Choroid plexus epithelial cell (primary cell): ENCODE measurements at regions not wholly inside any gene's neighbourhood (a gene's known extent, or its start where the extent isn't known, plus 50 kb on each side); places are given as distances from the start of the nearest gene placed in this dataset.
"Not testable (repeated sequence)": the region's sequence is repeated elsewhere in the genome, so short reads cannot be mapped to it uniquely, and the experiment has no call there.

ENCODE experiments used
- DNase-seq: peaks from one replicate; pipeline ENCODE4 v3.0.0-alpha.2; 2010; ENCODE audit warnings: low read depth
- H3K4me3 ChIP-seq: 2 replicates; pipeline ENCODE4 v1.5.1; 2011; ENCODE audit warnings: low read depth, mild to moderate bottlenecking, control low read depth, low read length, moderate library complexity
- CTCF ChIP-seq: conservative IDR thresholded peaks from 2 replicates; pipeline ENCODE4 v1.5.1; 2011; ENCODE audit warnings: low read depth, mild to moderate bottlenecking, control low read depth, inconsistent platforms, low read length, moderate library complexity

- H3K4me3 ChIP-seq: peak overlapping the region; percentile 26
- TF ChIP-seq CTCF: peak; percentile 22
- DNase-seq: peak; percentile 30
These were observed 867.2 kb downstream of the SPATA31A1 start for GRCh38 chr9:40222617-40223200.

DNA sequence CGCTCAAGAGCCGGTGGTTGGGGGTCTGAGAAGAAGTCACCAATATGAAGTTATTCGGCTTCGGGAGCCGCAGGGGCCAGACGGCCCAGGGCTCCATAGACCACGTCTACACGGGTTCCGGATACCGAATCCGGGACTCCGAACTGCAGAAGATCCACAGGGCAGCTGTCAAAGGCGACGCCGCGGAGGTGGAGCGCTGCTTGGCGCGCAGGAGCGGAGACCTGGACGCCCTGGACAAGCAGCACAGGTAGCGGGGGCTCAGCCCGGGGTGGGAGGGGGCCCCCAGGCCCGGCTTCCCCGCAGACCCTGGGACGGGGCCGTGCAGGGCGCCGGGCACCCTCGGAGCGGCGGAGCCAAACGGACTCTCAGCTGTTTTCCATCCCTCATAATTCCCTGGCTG is 867.9 kb downstream of the SPATA31A1 start:
- H3K4me3 ChIP-seq, DNase-seq: not testable (repeated sequence)
